HCT116 (cell line): ENCODE measurements at regions not wholly inside any gene's neighbourhood (a gene's known extent, or its start where the extent isn't known, plus 50 kb on each side); places are given as distances from the start of the nearest gene placed in this dataset.

Experiments used
- ATAC-seq: fragments of 200-7000 bp; cut with Tn5 transposase; 2 replicates; pipeline ENCODE4 v1.9.1; 2020; ENCODE audit warnings: mild to moderate bottlenecking, moderate library complexity
- BruUV-seq: library from RNA; stranded (reverse); fragments of 400-500 nt; replicated peaks from 2 replicates; lab custom pipeline; 2021; lab: Mats Ljungman, UMichigan
- CTCF ChIA-PET: fragments of 300-600 bp; sonication (Branson Sonifier 250); formaldehyde crosslinking; loops from one replicate; lab custom pipeline; 2021; ENCODE audit warnings: antibody characterized with exemption; lab: Charles Lee
- POLR2A ChIA-PET: fragments of 300-600, 350-600 bp; sonication (Branson Sonifier 250); formaldehyde crosslinking; loops from one replicate; lab custom pipeline; 2021; ENCODE audit warnings: antibody characterized with exemption; lab: Charles Lee
- RAD21 ChIA-PET, 2 experiments: fragments of 300-600 bp; sonication (Branson Sonifier 250); formaldehyde crosslinking; loops; one replicate each; lab custom pipeline; 2023; ENCODE audit warnings: low total read pairs in 2 of 2; ENCODE audit not compliant: uncharacterized antibody in 2 of 2, unreplicated experiment in 2 of 2, low non-redundant PET in 1 of 2; lab: Charles Lee
- DNase-seq: peaks from one replicate; pipeline ENCODE4 v3.0.0-alpha.2; 2010; ENCODE audit warnings: low read depth, low spot score
- H2AFZ ChIP-seq: fragments of 200-600 bp; shearing (Covaris generic), sonication (generic); 2 replicates; pipeline ENCODE4 v1.6.1; 2017; ENCODE audit warnings: low read depth, mixed run types, mixed read lengths, antibody characterized with exemption, low read length; ENCODE audit not compliant: poor library complexity, severe bottlenecking
- H3K27ac ChIP-seq: 2 replicates; pipeline ENCODE4 v1.5.1; 2012; ENCODE audit warnings: low read depth, low read length
- H3K27me3 ChIP-seq: fragments of 200-600 bp; sonication (generic); 2 replicates; pipeline ENCODE4 v1.6.1; 2016; ENCODE audit warnings: mixed run types, low read length, mixed read lengths; ENCODE audit not compliant: insufficient read depth
- H3K36me3 ChIP-seq, 2 experiments: fragments of 200-500 bp in 1 of 2; fragments of 200-600 bp in 1 of 2; sonication (Bioruptor generic) in 1 of 2; sonication (generic) in 1 of 2; 2 replicates each; pipeline versions ENCODE4 v1.5.1 to v1.6.1; 2014 to 2016; ENCODE audit warnings: low read length in 2 of 2, inconsistent platforms in 1 of 2, mixed read lengths in 1 of 2, mixed run types in 1 of 2; ENCODE audit not compliant: insufficient read depth in 2 of 2, control insufficient read depth in 1 of 2
- H3K4me1 ChIP-seq, 2 experiments: fragments of 200-600 bp in 1 of 2; sonication (generic) in 1 of 2; 2 replicates each; pipeline versions ENCODE4 v1.5.1 to v1.6.1; 2012 to 2017; ENCODE audit warnings: low read length in 2 of 2, inconsistent platforms in 1 of 2, mild to moderate bottlenecking in 1 of 2, mixed read lengths in 1 of 2, mixed run types in 1 of 2, moderate library complexity in 1 of 2; ENCODE audit not compliant: insufficient read depth in 2 of 2, control insufficient read depth in 1 of 2
- H3K4me2 ChIP-seq: fragments of 200-600 bp; sonication (generic); 2 replicates; pipeline ENCODE4 v1.6.1; 2017; ENCODE audit warnings: mixed run types, low read length, mixed read lengths
- H3K4me3 ChIP-seq, 2 experiments: fragments of 200-600 bp in 1 of 2; sonication (generic) in 1 of 2; replicated peaks in 1 of 2; 2 replicates each; pipeline ENCODE4 v1.5.1; 2011 to 2016; ENCODE audit warnings: low read length in 2 of 2, control low read depth in 1 of 2, low read depth in 1 of 2, mild to moderate bottlenecking in 1 of 2, mixed read lengths in 1 of 2, mixed run types in 1 of 2
- H3K79me2 ChIP-seq: fragments of 200-600 bp; sonication (generic); 2 replicates; pipeline ENCODE4 v1.6.1; 2017; ENCODE audit warnings: mild to moderate bottlenecking, mixed run types, low read length, moderate library complexity, mixed read lengths; ENCODE audit not compliant: insufficient read depth
- H3K9ac ChIP-seq: fragments of 200-600 bp; sonication (generic); 2 replicates; pipeline ENCODE4 v1.6.1; 2016; ENCODE audit warnings: low read length, mixed read lengths
- H3K9me2 ChIP-seq: fragments of 200-600 bp; sonication (generic), shearing (Covaris generic); 2 replicates; pipeline ENCODE4 v1.6.1; 2017; ENCODE audit warnings: mixed run types, mild to moderate bottlenecking, moderate library complexity; ENCODE audit not compliant: insufficient read depth
- H3K9me3 ChIP-seq, 2 experiments: fragments of 200-500 bp in 1 of 2; fragments of 200-600 bp in 1 of 2; sonication (Bioruptor generic) in 1 of 2; sonication (generic) in 1 of 2; 2 replicates each; pipeline ENCODE4 v1.6.1; 2014 to 2017; ENCODE audit warnings: low read length in 2 of 2, mixed read lengths in 2 of 2, inconsistent platforms in 1 of 2, low read depth in 1 of 2, mild to moderate bottlenecking in 1 of 2, mixed run types in 1 of 2, moderate library complexity in 1 of 2; ENCODE audit not compliant: control insufficient read depth in 1 of 2, insufficient read depth in 1 of 2
- H4K20me1 ChIP-seq: fragments of 200-600 bp; sonication (generic), shearing (Covaris generic); 2 replicates; pipeline ENCODE4 v1.6.1; 2017; ENCODE audit warnings: mixed run types, mild to moderate bottlenecking, moderate library complexity; ENCODE audit not compliant: insufficient read depth
- CBX3 ChIP-seq: IDR thresholded peaks from 2 replicates; pipeline ENCODE4 v1.6.1; 2012; ENCODE audit warnings: low read depth
- ELF1 ChIP-seq: IDR thresholded peaks from 2 replicates; pipeline ENCODE4 v1.6.1; 2012; ENCODE audit warnings: low read depth, borderline replicate concordance
- EZH2phosphoT487 ChIP-seq: fragments of 200-600 bp; IDR thresholded peaks from 2 replicates; pipeline ENCODE4 v1.6.1; 2018; ENCODE audit warnings: antibody characterized with exemption, borderline replicate concordance
- FOSL1 ChIP-seq: IDR thresholded peaks from 2 replicates; pipeline ENCODE4 v1.6.1; 2012; ENCODE audit warnings: low read depth
- POLR2A ChIP-seq: IDR thresholded peaks from 2 replicates; pipeline ENCODE4 v1.7.0; 2011; ENCODE audit warnings: borderline replicate concordance; ENCODE audit not compliant: insufficient read depth, insufficient read length; ENCODE audit errors: extremely low read depth
- RAD21 ChIP-seq: IDR thresholded peaks from 2 replicates; pipeline ENCODE4 v1.6.1; 2012; ENCODE audit warnings: low read depth, mild to moderate bottlenecking
- REST ChIP-seq: IDR thresholded peaks from 2 replicates; pipeline ENCODE4 v1.6.1; 2012; ENCODE audit warnings: low read depth
- SIN3A ChIP-seq: IDR thresholded peaks from 2 replicates; pipeline ENCODE4 v1.6.1; 2012; ENCODE audit warnings: low read depth
- SP1 ChIP-seq: IDR thresholded peaks from 2 replicates; pipeline ENCODE4 v1.6.1; 2012; ENCODE audit warnings: low read depth
- SRF ChIP-seq: IDR thresholded peaks from 2 replicates; pipeline ENCODE4 v1.6.1; 2012; ENCODE audit warnings: low read depth
- TCF7L2 ChIP-seq: IDR thresholded peaks from 2 replicates; pipeline ENCODE4 v1.7.0; 2011; ENCODE audit warnings: borderline replicate concordance, inconsistent platforms; ENCODE audit not compliant: insufficient read depth, insufficient read length; ENCODE audit errors: extremely low read depth
- ZNF274 ChIP-seq: fragments of 200-500 bp; sonication (Bioruptor generic); IDR thresholded peaks from 2 replicates; pipeline ENCODE4 v1.6.1; 2014; ENCODE audit warnings: mild to moderate bottlenecking, low read depth, low read length, inconsistent platforms
- intact Hi-C: fragments of 100-400 bp; cut with micrococcal nuclease; formaldehyde crosslinking; loops from 2 replicates; pipeline ENCODE4 v1.10.0; 2022
- TF ChIP-seq, protein P1 (sequence below): IDR thresholded peaks from 2 replicates; pipeline ENCODE4 v1.6.1; 2011; ENCODE audit warnings: mild to moderate bottlenecking, low read length, moderate library complexity; ENCODE audit not compliant: insufficient replicate concordance; ENCODE audit errors: extremely low read depth

- TF ChIP-seq, protein P1, sequence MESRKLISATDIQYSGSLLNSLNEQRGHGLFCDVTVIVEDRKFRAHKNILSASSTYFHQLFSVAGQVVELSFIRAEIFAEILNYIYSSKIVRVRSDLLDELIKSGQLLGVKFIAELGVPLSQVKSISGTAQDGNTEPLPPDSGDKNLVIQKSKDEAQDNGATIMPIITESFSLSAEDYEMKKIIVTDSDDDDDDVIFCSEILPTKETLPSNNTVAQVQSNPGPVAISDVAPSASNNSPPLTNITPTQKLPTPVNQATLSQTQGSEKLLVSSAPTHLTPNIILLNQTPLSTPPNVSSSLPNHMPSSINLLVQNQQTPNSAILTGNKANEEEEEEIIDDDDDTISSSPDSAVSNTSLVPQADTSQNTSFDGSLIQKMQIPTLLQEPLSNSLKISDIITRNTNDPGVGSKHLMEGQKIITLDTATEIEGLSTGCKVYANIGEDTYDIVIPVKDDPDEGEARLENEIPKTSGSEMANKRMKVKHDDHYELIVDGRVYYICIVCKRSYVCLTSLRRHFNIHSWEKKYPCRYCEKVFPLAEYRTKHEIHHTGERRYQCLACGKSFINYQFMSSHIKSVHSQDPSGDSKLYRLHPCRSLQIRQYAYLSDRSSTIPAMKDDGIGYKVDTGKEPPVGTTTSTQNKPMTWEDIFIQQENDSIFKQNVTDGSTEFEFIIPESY = no peak
- TF ChIP-seq SP1 (no peak), ZNF274 (no peak), RAD21 (no peak), ELF1 (no peak), REST (no peak), TCF7L2 (no peak), SIN3A (no peak), CBX3 (no peak)
These were observed 397.6 kb upstream of the KLHL1 start (continued) for GRCh38 chr13:70505809-70506208.

DNA sequence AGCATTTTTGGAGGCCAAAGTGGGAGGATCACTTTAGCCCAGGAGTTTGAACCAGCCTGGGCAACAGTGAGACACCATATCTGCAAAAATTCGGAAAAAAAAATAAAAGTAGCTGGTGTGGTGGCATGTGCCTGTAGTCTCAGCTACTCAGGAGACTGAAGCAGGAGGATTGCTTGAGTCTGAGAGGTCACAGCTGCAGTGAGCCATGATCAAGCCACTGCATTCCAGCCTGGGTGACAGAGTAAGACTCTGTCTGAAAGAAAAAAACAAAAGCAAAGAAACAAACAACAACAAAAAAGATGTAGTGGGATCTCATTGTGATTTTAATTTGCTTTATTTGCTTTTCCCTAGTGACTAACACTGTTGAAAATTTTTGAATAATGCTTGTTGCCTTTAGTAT, 394.7 kb upstream of the KLHL1 start:
- BruUV-seq = no TSS peak
- RAD21 ChIA-PET = no interaction called here
- ATAC-seq = no peak

More for the DNA sequence above, 394.7 kb upstream of the KLHL1 start:
- ChIA-PET POLR2A (no interaction called here), CTCF (no interaction called here)
- Histone ChIP-seq H4K20me1 (no peaks in the 10 kb centered on the region), H2AFZ (no peak overlapping the region), H3K9me2 (no peaks in the 10 kb centered on the region), H3K79me2 (no peaks in the 10 kb centered on the region), H3K4me1 (no peaks in the 10 kb centered on the region), H3K36me3 (no peaks in the 10 kb centered on the region), H3K4me2 (no peak overlapping the region), H3K4me3 (no peak overlapping the region), H3K27ac (no peak overlapping the region), H3K27me3 (no peaks in the 10 kb centered on the region), H3K9ac (no peak overlapping the region), H3K9me3 (0 out of 4 replicates have a peak, but pooled peaks cover 0 to 3% of the 10 kb centered on the region in 2 experiments)
- DNase-seq = no peak
- TF ChIP-seq FOSL1 (no peak), SIN3A (no peak), TCF7L2 (no peak), ELF1 (no peak), EZH2phosphoT487 (no peak), CBX3 (no peak), SRF (no peak), POLR2A (no peak)
- TF ChIP-seq, protein P1 = no peak
- intact Hi-C loops = no loop called here
